GM18519 (cell line): ENCODE measurements at regions not wholly inside any gene's neighbourhood (a gene's known extent, or its start where the extent isn't known, plus 50 kb on each side); places are given as distances from the start of the nearest gene placed in this dataset.
A peak's percentile ranks its signal among the peaks of the same experiment; 100 is the strongest.

Experiments used
- ATAC-seq: cut with Tn5 transposase; IDR thresholded peaks from one replicate; pipeline ENCODE4 v1.9.1; 2021; ENCODE audit warnings: mild to moderate bottlenecking, moderate library complexity; ENCODE audit not compliant: unreplicated experiment, low FRiP score

DNA sequence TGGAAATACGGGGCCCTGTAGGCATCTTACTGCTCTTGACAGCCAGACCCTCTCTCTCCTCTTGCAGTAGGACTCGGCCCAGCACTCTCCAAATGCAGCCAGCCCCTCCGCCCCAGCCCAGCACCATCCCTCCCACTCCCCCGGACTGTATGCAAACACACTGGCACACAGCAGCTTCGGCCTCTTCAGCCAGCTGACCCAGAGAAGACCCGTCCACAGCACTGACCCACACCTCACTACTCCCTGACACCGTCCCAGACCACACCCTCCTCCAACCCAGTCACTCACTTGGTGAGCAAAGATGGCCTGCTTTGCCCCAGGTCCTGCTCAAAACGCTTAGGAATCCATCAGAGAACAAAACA lies 164.6 kb downstream of the IGLL1 start:
- ATAC-seq: no peak

DNA sequence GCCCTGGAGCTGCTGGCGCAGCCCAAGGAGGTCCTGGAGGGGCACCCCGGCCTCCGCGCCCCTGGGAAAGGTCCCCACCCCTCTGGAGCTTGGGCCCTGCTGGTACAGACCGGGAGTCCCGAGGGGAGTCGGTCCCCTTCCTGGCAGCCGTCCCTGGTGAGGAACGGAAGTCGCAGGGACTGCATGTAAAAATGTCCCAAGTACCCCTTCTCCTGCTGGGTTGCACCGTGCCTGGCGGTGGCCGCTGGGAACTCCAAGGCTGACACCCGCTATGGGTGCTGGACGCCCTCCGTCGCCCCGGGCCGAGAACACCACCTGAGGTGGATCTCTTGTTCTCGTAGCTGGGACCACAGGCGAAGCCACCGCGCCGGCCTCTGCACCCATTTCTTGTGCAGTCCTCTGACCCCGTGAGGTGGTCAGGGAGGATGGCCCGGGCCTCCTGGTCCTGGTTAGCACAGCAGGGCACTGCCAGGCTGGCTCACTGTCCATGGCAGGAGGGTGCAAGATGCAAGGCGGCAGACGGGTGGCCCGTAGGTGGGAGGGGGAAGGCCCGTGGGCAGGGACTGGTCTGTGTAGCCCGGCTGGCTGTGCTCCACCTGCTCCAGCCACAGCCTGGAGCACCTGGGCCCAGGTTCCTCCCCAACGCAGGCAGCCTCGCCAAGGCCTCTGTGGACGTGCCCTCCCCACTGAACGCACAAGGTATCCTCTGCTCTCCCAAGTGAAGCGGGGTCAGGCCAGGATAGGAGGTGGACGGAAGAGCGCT lies 165.2 kb downstream of the IGLL1 start:
- no peak for ATAC-seq

DNA sequence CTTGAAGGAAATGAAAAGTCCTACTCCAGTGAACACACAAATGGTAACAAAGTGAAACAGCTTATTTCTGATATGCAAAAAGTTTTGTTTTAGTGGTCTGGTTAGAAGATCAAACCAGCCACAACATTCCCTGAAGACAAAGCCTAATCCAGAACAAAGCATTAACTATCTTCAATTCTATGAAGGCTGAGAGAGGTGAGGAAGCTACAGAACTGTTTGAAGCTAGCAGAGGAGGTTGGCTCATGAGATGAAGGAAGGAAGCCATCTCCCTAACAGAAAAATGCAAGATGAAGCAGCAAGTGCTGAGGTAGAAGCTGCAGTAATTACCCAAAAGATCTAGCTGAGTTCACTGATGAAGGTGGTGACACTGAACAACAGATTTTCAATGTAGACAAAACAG lies 168.4 kb downstream of the IGLL1 start:
- no peak for ATAC-seq

DNA sequence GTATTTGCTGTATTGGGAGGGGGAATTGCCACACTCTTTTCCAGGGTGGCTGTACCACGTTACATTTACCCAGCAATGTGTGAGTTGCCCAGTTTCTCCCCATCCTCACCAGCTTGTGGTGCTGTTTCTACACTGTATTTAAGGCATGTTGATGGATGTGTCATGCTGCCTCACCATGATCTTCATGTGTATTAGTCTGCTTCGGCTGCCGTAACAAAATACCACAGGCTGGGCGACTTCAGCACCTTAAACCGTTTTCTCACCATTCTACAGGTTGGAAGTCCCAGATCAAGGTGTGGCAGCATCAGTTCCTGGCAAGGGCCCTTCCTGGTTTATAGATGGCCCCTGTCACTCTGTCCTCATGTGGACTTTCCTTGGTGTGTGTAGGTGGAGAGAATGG lies 169.7 kb downstream of the IGLL1 start:
- no peak for ATAC-seq

DNA sequence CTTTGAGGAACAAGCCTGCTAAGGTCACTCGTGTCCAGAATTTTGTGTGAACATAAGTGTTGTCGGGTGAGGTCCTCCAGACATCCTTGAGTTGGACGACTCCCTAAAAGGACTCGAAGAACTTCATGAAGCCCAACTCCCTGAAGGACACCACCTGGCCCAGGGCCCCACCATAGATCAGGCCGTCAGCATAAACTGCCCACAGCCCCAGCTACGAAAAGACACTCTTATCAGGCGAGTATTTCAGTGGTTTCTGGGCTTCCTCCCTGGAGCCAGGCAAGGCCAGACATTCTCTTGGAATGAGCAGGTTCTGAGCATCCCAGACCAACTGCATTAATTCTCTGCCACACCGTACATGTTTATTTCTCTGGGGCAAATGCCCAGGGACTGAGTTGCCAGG lies 170.1 kb downstream of the IGLL1 start:
- no peak for ATAC-seq

DNA sequence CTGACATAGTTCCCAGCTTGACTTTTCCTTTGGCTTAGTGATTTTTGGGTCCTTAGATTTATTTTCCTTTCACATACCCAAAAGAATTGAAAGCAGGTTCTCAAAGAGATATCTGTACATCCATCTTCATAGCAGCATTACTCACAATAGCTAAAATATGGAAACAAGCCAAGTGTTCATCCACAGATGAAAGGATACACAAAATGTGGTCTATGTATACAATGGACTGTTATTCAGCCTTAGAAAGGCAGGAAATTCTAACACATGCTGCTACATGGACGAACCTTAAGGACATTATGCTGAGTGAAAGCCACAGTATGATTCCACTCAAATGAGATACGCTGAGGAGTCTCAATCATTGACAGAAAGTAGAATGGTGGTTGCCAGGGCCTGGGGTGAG lies 171.8 kb downstream of the IGLL1 start:
- no peak for ATAC-seq

DNA sequence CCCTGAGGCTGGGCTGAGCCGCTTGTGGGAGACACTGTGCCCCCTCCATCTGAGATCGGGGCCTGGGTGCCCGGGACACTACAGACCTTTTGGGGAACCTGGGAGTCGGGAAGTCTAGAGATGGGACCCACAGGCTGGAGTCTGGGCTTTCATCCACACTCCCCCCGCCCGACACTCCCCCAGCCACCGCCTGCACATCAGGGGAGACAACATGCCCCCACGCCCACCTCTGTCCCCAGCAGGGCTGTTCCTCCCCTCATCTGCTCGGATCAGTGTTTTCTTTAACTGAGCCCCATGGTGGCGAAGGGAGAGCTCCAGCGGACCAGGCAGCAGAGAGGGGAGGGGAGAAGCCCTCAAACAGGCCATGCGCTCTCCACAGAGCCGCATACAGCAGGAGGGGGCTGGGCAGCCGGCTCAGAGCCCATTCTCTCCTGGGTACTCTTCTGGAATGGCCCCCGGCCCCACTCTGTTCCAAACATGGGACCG lies 174.7 kb downstream of the IGLL1 start:
- no peak for ATAC-seq

DNA sequence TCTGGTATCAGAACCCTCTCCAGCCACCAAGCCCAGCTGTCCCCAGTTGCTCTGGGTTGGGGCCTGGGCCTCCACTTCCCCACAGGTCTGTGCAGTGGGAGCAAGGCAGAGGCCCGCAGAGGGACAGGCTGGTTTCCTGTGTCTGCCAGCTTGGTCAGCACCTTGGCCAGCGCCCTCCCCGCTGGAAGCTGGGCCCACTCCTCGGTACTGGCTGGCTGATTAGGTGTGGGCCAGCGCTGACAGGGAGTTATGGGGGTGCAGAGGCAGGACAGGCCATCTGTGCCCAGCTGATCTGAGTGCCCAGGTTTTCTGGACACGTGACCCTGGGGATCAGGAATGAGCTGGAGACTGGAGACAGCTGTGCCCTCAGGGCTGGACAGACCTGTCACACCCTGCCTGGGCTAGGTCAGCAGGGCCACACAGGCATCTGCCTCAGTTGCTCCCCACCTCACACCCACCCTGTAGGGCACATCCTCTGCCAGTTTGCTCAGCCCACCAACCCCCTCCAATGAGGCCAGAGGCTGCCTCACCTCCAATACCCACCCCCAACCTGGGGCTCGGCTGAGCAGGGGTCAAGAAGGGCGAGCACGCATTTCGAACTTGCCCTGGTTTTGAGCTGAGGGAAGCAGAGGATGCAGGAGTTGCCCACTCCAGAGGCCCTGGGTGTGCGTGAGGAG lies 175.3 kb downstream of the IGLL1 start:
- no peak for ATAC-seq

DNA sequence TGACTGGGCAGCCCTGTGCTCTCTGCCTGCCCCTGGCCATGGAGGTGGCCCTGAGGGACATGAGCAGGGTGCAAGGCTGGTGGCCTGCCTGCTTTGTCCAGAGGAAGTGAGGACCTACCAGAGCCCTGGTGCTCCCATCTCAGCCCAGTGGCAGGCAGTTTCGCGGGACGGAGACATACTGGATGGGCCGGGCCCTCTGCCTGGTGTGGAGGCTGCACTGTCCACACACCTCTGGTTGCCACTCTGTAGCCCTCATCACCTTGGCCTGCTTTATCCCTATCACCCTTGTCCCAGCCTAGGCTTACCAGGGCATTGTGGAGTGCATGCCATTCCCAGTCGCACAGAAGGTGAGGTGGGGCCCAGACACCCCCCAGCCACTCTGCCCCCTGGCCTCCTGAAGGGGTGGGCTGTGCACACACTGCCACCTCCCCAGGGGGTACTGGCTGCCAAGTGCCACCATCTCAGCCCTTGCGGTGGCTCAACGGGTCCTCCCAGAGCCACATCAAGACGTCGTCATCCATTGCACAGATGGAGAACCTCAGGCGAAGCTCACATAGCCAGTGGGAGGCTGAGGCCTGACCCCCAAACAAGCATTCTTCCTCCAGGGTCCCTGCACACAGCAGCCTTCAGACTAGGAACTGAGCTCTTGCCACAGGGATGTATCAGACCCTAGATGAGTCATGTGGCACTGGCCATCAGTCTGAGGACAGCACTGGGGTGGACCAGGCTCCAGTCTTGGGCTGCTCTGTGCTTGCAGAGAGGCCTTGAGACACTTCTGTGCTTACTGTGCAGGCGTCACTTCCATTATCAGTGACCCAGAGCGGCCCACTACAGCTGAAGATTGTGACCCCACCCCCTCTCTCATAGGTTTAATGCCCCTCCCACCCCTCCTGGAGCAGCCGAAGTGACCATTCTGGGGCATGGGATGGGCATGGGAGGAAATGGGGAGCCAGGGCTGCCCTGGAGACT lies 176.1 kb downstream of the IGLL1 start:
- ATAC-seq: no peak

DNA sequence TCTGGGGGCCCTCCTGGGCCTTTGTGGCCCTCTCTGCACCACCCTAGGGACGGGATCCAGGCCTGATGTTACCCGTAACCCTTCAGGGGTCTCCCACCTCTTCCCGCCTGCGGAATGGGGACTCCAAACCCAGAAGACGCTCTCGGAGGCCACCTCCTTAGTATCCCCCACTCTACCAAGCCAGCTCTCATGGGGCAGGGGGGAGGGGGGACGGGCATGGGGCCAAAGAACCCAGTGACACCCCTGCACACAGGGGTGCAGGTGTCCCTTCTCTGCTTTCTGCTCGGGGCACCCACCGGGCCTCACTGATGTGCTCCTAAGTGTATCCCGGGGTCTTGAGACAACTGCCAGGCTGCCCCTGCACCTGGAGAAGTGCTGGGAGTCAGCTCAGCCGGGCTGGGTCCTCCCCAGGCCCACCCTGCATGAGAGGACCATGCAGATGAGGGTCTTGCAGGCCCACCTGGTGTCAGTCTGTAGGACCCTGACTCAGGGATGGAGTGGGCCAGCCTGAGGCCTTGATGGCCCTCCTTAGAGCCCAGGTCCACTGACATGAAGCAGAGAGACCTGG lies 176.9 kb downstream of the IGLL1 start:
- no peak for ATAC-seq

DNA sequence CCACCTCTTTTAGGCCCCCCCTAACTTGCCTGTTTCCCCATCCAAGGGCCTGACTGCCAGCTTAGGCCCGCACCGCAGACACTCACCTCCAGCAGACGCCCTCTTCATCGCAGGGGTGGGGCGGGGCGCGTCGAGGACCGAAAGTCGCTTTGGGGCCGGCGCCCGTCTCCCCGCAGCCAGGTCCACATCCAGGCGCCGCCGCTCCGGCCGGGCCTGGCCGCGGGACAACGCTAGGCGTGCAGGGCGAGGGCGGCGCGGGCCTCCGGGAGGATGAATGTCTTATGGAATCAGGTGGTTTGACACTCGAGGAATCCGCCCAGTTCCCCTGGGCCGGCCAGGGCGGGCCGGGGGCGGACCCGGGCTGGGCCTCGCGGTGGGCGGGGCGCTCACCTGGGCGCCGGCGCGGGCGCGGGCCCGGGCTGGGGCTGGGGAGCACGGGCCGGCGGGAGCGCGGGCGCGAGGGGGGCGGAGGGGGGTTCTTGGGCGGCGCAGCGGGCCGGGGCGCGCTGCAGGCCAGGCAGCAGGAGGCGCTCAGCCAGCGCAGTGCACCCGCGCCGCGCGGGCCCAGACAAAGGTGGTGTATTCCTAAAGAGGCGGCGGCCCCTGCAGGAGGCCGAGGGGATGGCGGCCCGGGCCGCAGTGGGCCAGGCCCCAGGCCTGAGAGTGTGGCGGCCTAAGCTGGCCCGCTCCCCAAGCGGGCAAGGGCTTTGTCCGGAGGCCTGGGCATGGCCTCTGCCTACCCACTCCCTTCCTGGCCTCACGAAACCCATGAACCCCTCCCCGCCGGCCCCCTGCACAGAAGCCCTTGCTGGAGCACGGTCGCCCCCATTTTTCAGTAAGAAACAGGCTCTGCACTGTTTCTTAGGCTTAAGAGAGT lies 177.6 kb downstream of the IGLL1 start:
- ATAC-seq: peak; percentile 62

DNA sequence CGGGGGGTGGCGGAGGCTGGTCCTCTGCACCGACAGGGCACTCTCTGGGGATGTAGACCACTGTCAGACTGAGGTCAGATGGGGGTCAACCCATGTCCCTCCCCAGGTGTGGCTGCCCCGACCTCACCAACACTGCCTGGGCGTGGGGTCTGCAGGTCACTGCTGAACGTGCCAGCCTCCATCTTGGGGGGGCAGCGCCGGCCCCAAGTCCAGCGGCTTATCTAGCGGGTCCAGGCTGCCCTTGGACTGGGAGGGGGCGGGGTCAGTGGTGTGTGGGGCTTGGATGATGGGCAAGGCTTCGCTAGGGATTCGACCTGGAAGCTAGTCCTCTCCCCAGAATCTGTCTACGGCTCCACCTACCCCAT lies 178.2 kb downstream of the IGLL1 start:
- no peak for ATAC-seq

DNA sequence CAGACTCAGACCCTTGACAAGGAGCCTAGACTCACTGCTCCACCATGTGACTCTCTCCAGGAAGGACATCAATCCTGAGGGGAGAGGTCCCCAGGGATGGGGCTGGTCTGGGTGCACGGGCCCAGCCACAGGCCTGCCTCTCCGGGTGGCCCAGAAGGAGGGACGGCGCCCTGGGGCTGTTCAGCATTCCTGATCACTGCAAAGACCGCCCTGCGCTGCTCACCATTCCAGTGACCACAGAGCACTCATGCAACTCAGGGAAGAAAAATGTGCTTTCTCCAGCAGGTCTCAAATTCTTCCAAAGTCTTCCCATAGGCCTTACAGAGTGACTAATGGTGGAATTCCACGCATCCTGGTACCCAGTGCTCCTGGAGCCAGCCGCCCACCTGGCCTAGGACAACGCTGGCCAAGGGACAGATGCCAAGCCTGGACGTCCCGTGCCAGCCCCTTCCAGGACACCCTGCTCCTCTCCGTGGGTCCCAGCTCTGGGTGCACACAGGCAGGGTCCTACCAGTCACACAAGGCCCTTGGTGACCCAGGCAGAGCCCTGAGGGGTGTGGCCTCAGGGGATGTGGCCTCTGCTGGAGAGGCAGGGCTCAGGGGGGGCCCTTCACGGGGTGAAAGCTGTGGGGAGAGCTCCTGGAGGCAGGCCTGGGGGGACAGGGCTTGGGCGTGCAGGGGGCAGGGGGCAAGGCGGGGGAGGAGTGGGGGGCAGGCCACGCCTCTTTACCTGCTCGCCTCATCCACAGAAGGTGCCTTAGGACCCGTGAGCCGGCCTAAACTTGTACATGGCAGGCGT lies 178.8 kb downstream of the IGLL1 start:
- no peak for ATAC-seq

DNA sequence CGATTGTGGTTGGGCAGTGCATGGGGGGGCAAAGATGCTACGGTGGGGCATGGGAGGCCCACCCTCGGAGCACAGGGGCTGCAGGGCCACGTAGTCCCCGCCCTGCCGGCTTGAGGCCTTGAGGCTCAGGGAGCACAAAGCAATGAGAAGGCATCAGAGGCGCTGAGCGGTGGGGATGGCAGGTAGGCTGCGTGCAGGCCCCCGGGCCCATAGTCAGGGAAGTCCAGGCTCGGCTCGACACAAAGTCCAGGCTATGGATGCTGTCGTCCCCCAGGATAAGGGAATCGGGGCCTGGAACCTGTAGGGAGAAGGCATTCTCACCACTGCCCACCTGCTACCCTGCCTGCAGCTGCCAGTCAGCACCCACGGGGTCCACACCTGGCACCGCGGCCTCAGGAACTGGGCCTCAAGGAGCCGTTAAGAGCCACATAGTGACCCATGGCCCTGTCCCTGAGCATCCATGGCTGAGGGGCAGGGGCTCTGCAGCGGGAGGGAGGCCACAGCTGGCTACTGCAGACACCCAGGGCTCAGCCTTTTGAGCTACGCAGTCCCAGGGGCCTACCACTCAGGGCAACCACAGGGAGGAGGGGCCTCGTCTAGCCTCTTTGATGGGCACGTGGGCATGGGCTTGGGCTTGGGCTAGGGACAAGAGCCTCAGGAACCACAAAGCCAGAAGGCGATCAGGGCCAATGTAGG lies 179.7 kb downstream of the IGLL1 start:
- ATAC-seq: no peak

DNA sequence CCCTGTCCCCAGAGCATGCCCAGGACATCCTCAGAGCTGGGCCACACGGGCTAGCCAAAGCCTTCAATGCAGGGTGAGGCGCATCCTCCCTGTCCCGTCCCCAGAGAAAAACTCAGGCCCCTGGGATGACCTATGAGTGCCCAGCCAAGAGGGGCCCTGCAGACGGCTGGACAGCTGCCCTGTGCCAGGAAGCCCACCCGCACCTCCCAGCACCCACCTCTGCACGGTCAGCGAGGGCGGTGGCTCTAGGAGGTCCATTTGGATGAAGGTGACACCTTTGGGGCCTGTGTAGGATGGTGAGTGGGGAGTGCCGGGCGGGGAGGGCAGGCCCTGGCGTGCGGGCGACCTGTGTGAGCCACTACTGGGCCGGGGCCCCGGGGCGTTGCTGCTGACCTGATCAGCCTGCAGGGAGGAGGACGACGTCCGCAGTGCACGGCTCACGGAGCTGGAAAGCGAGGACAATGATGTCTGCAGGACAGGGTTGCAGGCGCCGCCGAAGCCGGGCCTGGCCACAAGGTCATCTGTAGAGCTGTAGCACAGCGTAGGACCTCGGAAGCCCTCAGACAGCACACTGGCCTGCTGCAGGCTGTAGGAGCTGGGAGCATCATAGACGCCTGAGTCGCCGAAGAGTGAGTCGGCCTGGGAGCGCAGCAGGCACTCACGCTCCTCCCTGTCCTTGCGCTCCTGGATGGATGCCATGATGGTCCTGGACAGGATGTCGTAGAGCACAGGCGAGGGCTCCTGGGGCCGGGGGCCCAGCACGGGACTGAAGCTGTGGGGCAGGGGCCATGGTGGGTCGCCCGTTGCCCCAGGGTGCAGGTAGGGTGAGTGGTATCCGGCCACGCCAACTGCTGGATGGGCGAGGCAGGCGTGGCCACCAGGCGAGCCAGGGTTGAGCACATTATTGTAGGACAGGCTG lies 180.5 kb downstream of the IGLL1 start:
- ATAC-seq: no peak

DNA sequence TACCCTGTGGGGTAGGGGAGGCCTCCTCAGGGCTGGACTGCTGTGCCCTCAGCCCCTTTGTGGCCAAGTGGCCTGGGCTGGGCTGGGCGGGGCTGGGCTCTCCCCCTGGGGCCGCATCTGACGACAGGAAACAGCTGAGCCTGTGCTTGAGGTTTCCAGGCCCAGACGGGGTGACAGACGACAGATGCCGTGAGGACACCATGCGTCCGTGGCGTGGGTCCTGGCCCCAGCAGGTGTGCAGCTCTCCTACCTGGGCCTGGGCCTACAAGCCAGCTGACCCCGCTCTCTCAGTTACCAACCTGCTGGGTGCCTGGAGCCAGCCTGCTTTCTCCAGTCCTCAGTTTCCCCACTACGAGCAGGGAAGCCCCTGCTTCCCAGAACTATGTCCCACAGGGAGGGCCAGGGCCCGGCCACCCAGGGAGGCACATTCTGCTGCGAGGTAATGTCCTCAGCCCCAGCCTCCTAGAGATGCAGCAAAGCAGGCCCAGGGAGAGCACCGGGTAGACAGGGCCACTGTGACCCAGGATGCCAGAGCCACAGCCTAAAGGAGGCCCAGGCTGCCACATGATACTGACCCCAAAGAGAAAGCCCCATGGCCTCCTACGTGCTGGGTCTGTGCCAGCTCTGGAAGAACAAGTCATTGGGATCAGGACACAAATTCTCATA lies 181.3 kb downstream of the IGLL1 start:
- ATAC-seq: no peak
